ENCODE measurements at regions not wholly inside any gene's neighbourhood (a gene's known extent, or its start where the extent isn't known, plus 50 kb on each side); places are given as distances from the start of the nearest gene placed in this dataset.
"Not testable (repeated sequence)": the region's sequence is repeated elsewhere in the genome, so short reads cannot be mapped to it uniquely, and the experiment has no call there.

DNA sequence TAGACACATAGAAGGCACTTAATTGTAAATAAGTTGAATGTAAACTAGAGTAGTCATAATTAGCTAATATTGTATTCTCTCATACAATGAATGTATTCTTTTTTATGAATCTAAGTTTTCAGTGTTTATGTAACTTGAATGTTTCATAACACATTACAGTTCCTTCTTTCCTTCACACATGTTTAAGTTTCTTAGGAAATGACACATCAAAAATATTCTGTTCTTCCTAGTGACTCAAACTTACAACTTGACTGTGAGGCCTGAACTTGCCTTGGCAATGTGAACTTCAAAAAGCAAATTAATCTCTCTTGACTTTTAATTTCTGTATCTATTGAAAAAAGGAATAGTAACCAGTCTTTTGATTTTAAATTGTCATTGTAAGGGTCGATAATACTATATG lies 700.1 kb downstream of the KCNT2 start:
- peak; percentile 56 for DNase-seq

DNA sequence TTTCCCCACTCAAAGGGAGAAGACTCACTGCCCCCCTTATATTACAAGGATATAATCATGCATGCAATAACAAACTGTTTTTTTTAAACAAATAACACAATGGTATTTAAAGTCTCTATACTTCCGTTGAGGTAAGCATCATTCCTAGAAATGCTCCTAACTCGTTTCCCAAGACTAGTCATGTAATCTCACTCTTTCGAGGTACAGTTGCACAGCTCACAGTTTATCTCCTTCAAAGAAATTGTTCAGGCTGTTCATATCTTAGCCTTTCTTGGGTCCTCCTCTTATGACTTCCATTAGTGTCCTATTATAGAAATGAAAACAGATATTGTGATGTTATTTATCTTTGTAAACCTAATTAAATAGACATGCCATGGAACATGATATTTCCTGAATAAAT lies 705.0 kb downstream of the KCNT2 start:
- DNase-seq, result no peak

DNA sequence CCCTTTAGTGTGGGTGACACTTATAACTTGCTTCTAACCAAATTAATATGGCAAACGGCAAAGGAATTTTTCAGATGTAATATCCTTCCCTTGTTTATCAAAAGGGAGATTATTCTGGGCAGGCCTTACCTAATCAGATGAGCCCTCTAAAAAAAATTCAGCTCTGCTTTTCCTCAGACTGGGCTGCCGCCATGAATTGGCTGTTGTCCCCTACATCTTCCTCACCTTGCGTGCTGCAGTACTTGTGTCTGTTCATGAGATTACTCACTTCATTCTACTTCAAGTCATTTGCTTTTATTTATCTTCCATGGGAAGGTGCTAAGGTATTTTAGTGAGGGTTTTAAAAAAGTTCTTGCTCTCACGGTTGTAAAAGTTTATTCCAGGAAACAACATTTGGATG lies 705.5 kb downstream of the KCNT2 start:
- no peak for DNase-seq

DNA sequence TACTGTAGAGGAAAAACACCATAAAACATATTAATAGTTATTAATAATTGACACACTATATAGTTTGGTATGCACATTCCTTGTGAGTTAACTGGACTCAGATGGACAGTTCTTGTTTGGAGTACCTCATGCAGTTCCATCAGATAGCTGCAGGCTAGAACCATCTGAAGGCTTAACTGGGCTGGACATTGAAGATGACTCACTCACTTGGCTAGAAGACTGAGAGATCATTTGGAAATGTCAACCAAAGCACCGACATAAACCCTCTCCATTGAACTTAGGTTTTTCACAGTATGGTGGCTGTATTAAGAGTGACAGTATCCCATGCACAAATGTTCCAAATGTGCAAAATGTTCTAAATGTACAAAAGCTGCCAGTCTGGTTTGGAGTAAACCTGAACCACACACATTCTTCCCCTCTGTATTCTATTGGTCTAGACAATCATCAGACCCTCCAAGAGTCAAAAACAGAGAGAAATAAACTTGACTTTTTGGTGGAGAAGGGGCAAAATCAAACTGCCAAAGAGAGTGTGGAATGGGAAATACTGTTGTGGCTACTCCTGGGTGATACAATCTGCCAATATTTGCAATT lies 708.4 kb downstream of the KCNT2 start:
- no peak for DNase-seq

DNA sequence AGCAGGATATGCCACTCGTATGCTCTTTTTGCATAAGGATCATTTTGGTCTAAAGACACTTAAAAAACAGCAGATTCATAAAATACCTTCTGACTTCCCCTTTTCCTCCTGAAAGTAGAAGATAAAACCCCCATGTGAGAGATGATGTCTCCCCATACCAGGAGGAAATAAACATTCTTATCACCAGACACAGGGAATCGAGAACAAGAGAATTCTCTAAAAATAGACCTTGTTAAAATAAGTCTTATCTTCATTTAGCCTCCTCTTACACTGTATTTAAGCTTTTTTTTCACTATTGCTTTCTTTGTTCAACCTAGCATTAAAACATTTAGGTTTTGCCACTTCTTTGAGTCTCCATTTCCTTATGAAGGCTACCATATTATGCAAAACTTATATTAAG lies 709.3 kb downstream of the KCNT2 start:
- no peak for DNase-seq

DNA sequence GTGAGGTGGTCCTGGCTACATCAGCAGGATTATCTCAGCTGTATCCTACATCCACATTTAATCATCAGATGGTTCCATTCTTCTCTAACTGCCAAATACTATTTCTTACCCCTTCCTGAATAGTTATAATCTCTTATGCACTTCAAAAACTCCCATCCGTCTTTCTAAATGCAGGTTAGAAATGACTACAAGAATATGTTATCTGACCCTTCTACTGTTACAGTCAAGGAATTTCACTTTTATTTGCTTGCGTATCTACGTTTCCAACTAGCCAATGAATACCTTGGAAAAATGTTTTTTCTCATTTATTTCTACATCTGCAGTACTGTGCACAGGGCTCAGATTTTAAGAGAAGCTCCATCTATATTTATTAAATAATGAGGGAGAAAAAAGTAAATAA lies 709.9 kb downstream of the KCNT2 start:
- no peak for DNase-seq

DNA sequence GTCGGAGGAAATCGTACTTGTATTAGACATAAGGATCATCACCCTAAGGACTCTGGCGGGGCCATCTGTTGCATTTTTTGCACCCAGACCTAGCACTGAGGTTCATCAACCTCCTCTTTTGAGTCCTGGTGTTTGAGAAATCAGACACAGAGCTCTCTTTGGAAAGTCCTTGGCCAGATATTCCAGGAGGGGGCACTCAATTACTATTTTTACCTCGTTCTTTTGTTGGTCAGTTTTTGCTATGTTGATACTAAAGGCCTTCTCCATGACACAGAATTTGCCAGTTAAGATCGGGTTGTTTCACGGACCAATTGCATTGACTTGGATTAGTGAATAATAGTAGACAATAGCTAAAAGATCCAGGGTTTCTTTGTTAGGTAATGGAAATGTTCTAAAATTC lies 711.2 kb downstream of the KCNT2 start:
- DNase-seq, result no peak

DNA sequence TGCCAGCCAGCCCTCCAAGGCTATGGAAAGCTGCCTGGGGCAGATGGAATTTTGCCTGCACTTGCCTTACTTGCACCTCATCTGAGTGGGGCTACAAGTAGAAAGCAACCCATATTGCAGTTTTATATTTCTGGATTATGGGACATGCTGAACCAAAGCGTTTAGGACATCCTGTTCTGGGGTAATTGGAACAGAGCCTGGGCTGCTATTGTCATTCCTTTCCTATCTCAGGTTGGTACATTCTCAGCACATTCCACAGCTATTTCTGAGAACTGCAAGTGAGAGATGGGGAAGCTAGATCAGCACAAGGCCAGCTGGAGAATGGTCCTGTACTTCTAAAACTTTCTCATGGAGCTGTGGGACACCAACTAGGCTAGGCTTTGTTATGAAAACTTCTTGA lies 713.8 kb downstream of the KCNT2 start:
- DNase-seq, result no peak

DNA sequence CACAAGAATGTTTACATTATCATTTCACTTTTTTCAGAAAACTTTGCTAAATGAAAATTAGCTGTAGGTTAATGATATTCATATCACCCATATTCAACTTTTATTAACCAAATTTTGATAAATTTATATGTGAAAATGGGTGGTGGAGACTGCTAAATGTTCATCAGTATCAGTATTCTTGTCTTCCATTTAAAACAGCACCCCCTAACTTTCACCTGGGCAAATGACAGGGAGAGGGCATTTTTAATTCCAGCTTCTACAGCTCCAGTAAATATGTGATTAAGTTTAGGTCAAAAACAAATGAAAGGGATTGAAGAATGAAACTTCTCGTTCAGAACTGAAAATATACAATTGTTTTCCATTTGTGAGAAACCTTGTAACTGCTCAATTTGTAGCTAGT lies 722.2 kb downstream of the KCNT2 start:
- DNase-seq, result no peak

DNA sequence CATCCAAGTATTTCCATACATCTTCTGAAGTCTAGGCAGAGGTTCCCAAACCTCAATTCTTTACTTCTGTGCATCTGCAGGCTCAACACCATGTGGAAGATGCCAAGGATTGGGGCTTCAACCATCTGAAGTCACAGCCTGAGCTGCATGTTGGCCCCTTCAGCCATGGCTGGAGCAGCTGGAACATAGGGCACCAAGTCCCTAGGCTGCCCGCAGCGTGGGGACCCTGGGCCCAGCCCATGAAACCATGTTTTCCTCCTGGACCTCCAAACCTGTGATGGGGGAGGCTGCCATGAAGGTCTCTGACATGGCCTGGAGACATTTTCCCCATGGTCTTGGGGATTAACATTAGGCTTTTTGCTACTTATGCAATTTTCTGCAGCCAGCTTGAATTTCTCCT lies 729.8 kb downstream of the KCNT2 start:
- no peak for DNase-seq

DNA sequence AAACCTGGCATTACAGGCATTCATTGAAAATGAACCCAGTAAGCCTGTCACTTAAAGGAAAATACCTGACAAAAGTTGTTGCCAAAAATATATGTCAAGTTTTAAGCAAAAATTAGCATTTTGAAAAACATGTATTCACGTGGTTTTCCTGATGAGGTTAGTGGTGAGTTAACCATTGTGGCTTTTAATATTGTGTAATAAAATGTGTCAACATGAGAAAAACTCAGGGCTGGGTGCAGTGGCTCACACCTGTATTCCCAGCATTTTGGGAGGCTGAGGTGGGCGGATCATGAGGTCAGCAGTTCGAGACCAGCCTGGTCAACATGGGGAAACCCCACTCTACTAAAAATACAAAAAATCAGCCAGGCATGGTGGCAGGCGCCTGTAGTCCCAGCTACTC lies 731.4 kb downstream of the KCNT2 start:
- no peak for DNase-seq

DNA sequence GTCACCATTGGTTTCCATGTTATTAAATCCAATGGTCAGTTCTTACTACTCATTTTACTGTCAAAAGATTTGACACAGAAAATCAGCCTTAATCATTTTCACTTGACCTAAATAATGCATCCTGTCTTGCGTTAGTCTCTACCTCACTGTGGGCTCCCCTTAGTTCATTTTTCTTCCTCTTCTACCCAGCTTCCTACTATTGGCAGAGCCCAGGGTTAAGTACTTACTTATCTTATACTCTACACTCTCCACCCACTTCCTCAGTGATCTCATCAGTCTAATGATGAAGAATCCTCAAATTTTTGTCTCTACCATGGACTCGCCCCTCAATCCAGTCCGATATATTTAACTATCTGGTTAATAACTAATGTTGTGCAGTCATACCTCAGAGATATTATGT lies 735.9 kb downstream of the KCNT2 start:
- no peak for DNase-seq

DNA sequence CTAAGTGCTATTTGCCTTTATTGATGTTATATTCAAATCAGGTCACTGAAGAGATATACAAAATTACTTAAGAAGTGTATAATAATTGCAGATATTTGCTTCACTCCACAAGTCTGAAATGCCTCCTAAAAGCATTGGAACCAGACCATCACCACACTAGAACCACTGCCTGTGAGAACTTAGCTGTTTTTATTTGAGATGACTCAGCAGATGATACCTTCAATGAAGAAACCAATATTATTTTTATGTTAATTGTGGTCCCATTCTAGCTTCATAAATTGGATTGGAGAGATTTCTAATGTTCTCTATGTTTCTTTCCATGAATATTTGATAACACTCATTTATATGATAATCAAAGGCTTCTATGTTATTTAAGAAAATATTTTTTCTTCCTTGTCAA lies 740.6 kb downstream of the KCNT2 start:
- no peak for DNase-seq

DNA sequence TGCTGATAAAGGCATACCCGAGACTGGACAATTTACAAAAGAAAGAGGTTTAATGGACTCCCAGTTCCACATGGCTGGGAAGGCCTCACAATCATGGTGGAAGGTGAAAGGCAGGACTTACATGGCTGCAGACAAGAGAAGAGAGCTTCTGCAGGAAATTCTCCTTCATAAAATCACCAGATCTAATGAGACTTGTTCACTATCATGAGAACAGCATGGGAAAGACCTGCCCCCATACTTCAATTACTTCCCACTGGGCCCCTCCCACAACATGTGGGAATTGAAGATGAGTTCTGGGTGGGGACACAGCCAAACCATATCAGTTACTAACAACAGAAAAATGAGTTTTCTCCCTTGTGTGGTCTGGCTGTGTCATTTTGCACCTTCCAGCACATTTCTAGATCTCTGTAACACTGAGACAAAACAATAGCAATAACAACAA lies 741.4 kb downstream of the KCNT2 start:
- DNase-seq, result no peak

DNA sequence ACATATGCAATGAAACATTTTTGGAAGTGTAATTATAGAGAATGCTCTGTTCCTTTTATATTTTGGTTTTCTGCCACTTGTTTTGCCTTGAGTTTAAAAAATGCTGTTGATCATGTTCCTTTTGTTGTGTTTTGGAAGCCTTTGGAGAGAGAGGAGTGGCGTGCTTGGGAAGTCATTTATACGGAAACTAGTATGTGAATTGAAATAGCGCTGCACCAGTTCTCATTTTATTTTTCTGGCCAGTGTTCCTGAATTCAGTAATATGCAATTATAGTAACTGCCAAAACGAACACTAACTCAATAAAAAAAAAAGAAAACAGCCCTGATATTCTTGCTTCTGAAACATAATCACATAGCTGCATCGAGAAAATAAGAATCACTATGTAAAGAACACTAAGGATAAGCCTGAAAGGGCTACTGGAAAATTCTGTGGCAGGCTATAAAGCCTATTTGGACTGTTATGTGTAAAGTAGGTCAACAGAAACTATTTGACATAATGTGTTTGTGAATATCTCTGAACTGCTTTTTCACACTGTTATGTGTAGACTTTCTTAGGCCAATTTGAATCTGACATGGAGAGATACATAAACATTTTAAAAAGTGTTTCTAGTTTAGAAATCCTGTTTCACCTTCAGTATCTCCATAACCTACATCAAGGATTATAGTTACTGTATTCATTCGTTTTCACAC lies 742.0 kb downstream of the KCNT2 start:
- no peak for DNase-seq

DNA sequence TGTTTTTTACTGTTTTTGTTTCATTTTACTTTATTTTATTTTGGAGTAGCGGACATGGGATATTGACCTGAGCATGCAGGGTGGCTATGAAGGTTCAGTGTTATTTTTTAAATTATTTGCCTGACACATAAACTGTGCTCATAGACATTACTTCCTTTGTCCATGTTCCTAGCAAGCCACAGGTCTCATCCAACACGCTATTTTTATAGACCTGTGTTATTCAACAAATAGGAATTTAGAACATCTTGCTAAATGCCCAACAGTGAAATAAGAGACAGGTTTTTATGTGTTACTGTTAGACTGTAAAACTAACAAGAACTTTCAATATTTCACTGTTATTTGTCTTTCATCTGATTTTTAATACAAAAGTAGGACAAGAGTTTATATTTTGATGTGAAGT lies 756.4 kb downstream of the KCNT2 start:
- no peak for DNase-seq

DNA sequence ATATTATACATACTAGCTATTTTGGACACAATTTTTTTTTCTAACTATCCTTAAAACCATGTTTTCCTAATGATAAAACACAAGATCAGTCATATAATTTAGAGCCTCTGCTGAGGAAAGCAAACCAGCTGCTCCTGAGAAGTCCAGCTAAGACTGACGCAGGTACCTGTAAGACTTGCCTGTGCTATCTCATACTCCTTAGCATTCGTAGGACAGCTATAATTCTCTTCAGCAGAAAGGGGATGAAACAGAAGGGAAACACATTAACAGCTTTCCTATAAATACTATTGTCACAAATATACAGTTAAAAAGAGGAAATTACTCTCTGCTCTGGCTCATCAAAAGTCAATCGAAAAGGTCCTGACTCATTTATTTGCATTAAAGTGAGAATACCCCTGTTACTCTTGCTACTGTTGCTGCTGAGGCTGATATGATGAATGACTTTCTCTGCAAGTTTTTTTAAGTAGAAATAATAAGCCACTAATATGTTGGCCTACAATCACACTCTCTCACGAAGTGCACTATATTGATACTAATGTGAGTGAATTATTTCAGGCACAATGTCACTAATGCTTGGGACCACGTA lies 757.1 kb downstream of the KCNT2 start:
- no peak for DNase-seq

DNA sequence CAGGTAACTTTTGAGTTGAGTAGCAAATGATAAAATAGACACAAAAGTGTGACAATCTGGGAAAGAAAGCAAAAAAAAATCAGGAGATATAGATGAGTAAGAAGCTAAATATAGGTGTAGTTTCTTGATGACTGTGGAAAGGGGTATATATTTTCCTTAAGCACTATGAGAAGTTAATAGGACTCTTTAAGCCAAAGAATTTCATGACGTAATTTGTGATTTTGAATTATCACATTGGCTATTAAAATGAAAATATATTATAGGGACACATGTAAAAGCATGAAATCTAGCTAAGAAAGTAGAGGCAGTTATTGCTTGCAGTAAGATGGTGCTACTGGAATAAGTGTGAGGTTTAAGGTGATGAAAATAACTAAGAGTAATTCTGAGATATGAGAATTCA lies 759.1 kb downstream of the KCNT2 start:
- no peak for DNase-seq

DNA sequence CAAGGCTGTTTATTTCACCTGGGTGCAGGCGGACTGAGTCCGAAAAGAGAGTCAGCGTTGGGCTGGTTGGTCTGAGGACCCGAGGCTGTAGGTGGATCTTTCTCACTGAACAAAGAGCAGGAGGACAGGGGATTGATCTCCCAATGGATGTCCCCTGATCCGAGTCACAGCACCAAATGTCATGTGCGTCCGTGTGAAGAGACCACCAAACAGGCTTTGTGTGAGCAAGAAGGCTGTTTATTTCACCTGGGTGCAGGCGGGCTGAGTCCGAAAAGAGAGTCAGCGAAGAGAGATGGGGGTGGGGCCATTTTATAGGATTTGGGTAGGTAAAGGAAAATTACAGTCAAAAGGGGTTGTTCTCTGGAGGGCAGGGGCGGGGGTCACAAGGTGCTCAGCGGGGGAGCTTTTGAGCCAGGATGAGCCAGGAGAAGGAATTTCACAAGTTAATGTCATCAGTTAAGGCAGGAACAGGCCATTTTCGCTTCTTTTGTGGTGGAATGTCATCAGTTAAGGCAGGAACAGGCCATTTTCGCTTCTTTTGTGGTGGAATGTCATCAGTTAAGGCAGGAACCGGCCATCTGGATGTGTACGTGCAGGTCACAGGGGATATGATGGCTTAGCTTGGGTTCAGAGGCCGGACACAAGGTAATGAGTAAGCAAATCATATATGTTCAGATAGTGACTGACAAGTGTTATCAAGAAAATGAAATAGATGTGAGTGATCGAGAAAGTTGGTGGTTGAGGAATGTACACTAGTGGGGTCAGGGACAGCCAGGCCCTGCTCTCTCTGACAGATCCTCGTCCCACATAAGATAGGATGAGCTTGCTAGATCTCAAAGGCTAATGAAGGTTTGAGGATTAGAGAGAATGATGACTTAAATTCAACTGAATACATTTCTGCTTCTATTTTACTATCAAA lies 760.0 kb downstream of the KCNT2 start:
- DNase-seq, result not testable (repeated sequence)

DNA sequence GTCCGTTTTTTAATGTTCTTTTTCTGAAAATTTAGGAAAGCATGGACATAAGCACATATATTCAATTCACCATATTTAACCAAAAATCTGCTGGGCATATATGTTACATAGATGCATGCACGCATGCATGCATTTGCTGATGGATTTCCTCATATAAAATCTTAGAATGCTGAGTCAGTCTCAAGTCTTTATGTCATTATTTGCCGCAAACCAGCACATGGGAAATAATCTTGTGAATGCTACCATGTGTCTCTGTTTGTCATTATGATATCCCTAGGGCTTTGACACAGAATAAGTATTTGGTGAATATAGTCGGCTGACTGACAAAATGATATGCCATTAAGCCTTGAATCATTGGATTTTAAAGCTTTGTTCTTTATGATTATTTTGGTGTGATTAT lies 776.5 kb downstream of the KCNT2 start:
- no peak for DNase-seq

DNA sequence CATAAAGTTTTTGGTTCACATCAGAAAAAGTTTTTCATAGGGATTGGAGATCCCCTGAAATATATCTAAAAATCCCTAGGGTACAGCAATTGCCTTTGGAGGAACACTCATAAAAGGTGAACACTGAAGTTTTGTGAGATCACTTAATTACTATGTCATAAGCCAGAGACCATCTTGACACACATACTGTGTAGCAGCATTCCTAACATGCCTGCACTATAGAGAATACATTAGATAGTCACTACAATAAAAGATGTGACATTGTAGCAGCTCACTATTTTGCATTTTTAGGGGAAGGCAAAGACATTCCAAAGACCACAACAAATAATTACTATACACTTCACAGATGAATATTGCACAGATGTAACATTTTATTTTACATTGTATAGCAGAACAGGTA lies 779.9 kb downstream of the KCNT2 start:
- DNase-seq, result no peak

DNA sequence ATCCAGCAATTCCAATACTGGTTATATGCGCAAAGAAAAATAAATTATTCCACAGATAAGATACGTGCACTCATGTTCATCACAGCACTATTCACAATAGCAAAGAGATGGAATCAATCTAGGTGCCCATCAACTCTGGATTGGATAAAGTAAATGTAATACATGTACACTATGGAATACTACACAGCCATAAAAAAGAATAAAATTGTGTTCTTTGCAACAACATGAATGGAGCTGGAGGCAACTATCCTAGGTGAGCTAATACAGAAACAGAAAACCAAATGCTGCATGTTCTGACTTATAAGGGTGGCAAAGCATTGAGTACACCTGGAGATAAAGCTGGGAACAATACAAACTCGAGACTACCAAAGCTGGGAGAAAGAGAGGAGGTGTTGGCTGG lies 787.3 kb downstream of the KCNT2 start:
- no peak for DNase-seq

DNA sequence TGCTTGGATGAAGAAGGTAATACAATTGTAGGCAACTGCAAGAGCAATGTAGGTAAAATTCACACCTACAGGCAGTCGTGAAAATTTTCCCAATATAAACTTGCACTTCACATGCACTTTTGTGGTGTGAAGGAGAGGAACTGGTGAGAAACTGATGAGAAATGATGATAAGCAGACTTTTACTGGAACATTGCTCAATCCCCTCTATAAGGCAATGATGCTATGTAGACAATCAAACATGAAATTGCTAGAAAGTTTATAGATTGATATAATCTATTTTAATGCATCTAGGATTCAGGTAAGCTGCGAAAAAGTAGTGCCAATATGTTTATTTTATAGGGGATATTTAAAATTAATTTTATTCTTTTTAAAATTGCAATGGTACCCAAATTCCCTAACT lies 802.2 kb downstream of the KCNT2 start:
- no peak for DNase-seq

DNA sequence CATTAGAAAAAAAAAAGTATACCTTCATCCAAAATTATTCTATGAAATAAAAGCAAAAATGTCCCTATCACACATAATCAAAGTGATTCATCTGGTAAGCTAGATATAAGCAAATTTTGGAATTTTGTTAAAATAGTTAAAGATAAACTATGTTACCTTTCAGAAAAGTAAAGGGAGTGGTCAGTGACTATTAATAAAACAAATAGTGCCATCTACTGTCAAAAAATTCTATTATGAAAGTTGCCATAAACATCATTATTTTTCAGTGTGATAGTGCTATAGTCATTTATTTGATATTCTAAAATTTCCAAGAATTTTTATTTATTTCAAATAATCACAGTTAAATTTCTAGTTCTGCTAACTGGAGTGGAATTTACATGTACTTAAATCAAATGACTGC lies 803.7 kb downstream of the KCNT2 start:
- no peak for DNase-seq
